PFSK-1 (cell line): ENCODE measurements at regions not wholly inside any gene's neighbourhood (a gene's known extent, or its start where the extent isn't known, plus 50 kb on each side); places are given as distances from the start of the nearest gene placed in this dataset.

Experiments
- POLR2AphosphoS5 ChIP-seq: IDR thresholded peaks from 2 replicates; pipeline ENCODE4 v1.6.1; 2012; ENCODE audit warnings: low read depth, mild to moderate bottlenecking, control low read depth, low read length, moderate library complexity
- TAF1 ChIP-seq: IDR thresholded peaks from 2 replicates; pipeline ENCODE4 v1.6.1; 2012; ENCODE audit warnings: low read length, control low read depth, borderline replicate concordance; ENCODE audit not compliant: insufficient read depth
- TF ChIP-seq, protein P1 (sequence below), 2 experiments: IDR thresholded peaks; 2 replicates each; pipeline versions ENCODE4 v1.6.1 to v1.8.0; 2011 to 2012; ENCODE audit warnings: low read depth in 2 of 2, low read length in 2 of 2, control low read depth in 1 of 2, inconsistent platforms in 1 of 2, mild to moderate bottlenecking in 1 of 2, moderate library complexity in 1 of 2; ENCODE audit not compliant: insufficient read depth in 1 of 2

DNA sequence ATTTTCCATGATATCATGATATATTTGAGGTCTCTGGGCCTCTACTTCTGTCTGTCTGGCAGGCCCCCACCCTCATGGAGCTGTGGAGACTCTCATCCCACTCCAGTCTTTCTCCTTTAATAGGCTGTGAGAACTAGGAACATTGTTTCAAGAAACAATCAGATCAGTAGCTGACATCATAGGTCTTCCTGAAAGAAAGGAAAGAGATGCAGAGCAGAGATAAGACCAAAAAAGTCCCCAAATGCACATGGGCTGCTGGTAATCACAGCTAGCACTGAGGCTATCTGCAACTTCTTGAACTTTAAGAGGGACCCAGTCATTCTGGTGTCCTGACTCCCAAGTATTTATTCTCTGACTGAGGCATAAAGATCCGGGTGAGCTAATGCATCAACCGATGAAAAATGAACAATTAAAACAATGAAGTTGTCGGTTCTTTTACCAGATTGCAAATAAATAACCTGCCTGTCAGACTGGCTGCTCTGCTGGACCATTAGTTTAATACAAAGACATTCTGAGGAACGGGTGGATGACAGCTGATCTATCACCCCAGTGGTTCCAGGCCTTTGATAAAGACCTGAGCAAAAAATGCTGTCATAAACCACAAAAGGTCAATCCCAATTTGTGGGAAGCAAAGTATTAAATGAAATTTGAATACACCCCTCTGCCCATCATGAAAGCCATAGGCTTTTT, 780.8 kb upstream of the GOLIM4 start:
- no peak for TF ChIP-seq POLR2AphosphoS5
- TF ChIP-seq, protein P1, sequence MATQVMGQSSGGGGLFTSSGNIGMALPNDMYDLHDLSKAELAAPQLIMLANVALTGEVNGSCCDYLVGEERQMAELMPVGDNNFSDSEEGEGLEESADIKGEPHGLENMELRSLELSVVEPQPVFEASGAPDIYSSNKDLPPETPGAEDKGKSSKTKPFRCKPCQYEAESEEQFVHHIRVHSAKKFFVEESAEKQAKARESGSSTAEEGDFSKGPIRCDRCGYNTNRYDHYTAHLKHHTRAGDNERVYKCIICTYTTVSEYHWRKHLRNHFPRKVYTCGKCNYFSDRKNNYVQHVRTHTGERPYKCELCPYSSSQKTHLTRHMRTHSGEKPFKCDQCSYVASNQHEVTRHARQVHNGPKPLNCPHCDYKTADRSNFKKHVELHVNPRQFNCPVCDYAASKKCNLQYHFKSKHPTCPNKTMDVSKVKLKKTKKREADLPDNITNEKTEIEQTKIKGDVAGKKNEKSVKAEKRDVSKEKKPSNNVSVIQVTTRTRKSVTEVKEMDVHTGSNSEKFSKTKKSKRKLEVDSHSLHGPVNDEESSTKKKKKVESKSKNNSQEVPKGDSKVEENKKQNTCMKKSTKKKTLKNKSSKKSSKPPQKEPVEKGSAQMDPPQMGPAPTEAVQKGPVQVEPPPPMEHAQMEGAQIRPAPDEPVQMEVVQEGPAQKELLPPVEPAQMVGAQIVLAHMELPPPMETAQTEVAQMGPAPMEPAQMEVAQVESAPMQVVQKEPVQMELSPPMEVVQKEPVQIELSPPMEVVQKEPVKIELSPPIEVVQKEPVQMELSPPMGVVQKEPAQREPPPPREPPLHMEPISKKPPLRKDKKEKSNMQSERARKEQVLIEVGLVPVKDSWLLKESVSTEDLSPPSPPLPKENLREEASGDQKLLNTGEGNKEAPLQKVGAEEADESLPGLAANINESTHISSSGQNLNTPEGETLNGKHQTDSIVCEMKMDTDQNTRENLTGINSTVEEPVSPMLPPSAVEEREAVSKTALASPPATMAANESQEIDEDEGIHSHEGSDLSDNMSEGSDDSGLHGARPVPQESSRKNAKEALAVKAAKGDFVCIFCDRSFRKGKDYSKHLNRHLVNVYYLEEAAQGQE (IDR thresholded peaks at IDR 0.05; ENCODE audit: insufficient read depth in 1 of 2, low read depth in 2 of 2, low read length in 2 of 2) = no peak
- no peak for TF ChIP-seq TAF1
